HCT116 (cell line): ENCODE measurements at regions not wholly inside any gene's neighbourhood (a gene's known extent, or its start where the extent isn't known, plus 50 kb on each side); places are given as distances from the start of the nearest gene placed in this dataset.

Experiments
- ATAC-seq: fragments of 200-7000 bp; cut with Tn5 transposase; 2 replicates; pipeline ENCODE4 v1.9.1; 2020; ENCODE audit warnings: mild to moderate bottlenecking, moderate library complexity
- BruUV-seq: library from RNA; stranded (reverse); fragments of 400-500 nt; replicated peaks from 2 replicates; lab custom pipeline; 2021; lab: Mats Ljungman, UMichigan
- CTCF ChIA-PET: fragments of 300-600 bp; sonication (Branson Sonifier 250); formaldehyde crosslinking; loops from one replicate; lab custom pipeline; 2021; ENCODE audit warnings: antibody characterized with exemption; lab: Charles Lee
- POLR2A ChIA-PET: fragments of 300-600, 350-600 bp; sonication (Branson Sonifier 250); formaldehyde crosslinking; loops from one replicate; lab custom pipeline; 2021; ENCODE audit warnings: antibody characterized with exemption; lab: Charles Lee
- RAD21 ChIA-PET, 2 experiments: fragments of 300-600 bp; sonication (Branson Sonifier 250); formaldehyde crosslinking; loops; one replicate each; lab custom pipeline; 2023; ENCODE audit warnings: low total read pairs in 2 of 2; ENCODE audit not compliant: uncharacterized antibody in 2 of 2, unreplicated experiment in 2 of 2, low non-redundant PET in 1 of 2; lab: Charles Lee
- DNase-seq: peaks from one replicate; pipeline ENCODE4 v3.0.0-alpha.2; 2010; ENCODE audit warnings: low read depth, low spot score
- H2AFZ ChIP-seq: fragments of 200-600 bp; shearing (Covaris generic), sonication (generic); 2 replicates; pipeline ENCODE4 v1.6.1; 2017; ENCODE audit warnings: low read depth, mixed run types, mixed read lengths, antibody characterized with exemption, low read length; ENCODE audit not compliant: poor library complexity, severe bottlenecking
- H3K27ac ChIP-seq: 2 replicates; pipeline ENCODE4 v1.5.1; 2012; ENCODE audit warnings: low read depth, low read length
- H3K27me3 ChIP-seq: fragments of 200-600 bp; sonication (generic); 2 replicates; pipeline ENCODE4 v1.6.1; 2016; ENCODE audit warnings: mixed run types, low read length, mixed read lengths; ENCODE audit not compliant: insufficient read depth
- H3K36me3 ChIP-seq, 2 experiments: fragments of 200-500 bp in 1 of 2; fragments of 200-600 bp in 1 of 2; sonication (Bioruptor generic) in 1 of 2; sonication (generic) in 1 of 2; 2 replicates each; pipeline versions ENCODE4 v1.5.1 to v1.6.1; 2014 to 2016; ENCODE audit warnings: low read length in 2 of 2, inconsistent platforms in 1 of 2, mixed read lengths in 1 of 2, mixed run types in 1 of 2; ENCODE audit not compliant: insufficient read depth in 2 of 2, control insufficient read depth in 1 of 2
- H3K4me1 ChIP-seq, 2 experiments: fragments of 200-600 bp in 1 of 2; sonication (generic) in 1 of 2; 2 replicates each; pipeline versions ENCODE4 v1.5.1 to v1.6.1; 2012 to 2017; ENCODE audit warnings: low read length in 2 of 2, inconsistent platforms in 1 of 2, mild to moderate bottlenecking in 1 of 2, mixed read lengths in 1 of 2, mixed run types in 1 of 2, moderate library complexity in 1 of 2; ENCODE audit not compliant: insufficient read depth in 2 of 2, control insufficient read depth in 1 of 2
- H3K4me2 ChIP-seq: fragments of 200-600 bp; sonication (generic); 2 replicates; pipeline ENCODE4 v1.6.1; 2017; ENCODE audit warnings: mixed run types, low read length, mixed read lengths
- H3K4me3 ChIP-seq, 2 experiments: fragments of 200-600 bp in 1 of 2; sonication (generic) in 1 of 2; replicated peaks in 1 of 2; 2 replicates each; pipeline ENCODE4 v1.5.1; 2011 to 2016; ENCODE audit warnings: low read length in 2 of 2, control low read depth in 1 of 2, low read depth in 1 of 2, mild to moderate bottlenecking in 1 of 2, mixed read lengths in 1 of 2, mixed run types in 1 of 2
- H3K79me2 ChIP-seq: fragments of 200-600 bp; sonication (generic); 2 replicates; pipeline ENCODE4 v1.6.1; 2017; ENCODE audit warnings: mild to moderate bottlenecking, mixed run types, low read length, moderate library complexity, mixed read lengths; ENCODE audit not compliant: insufficient read depth
- H3K9ac ChIP-seq: fragments of 200-600 bp; sonication (generic); 2 replicates; pipeline ENCODE4 v1.6.1; 2016; ENCODE audit warnings: low read length, mixed read lengths
- H3K9me2 ChIP-seq: fragments of 200-600 bp; sonication (generic), shearing (Covaris generic); 2 replicates; pipeline ENCODE4 v1.6.1; 2017; ENCODE audit warnings: mixed run types, mild to moderate bottlenecking, moderate library complexity; ENCODE audit not compliant: insufficient read depth
- H3K9me3 ChIP-seq, 2 experiments: fragments of 200-500 bp in 1 of 2; fragments of 200-600 bp in 1 of 2; sonication (Bioruptor generic) in 1 of 2; sonication (generic) in 1 of 2; 2 replicates each; pipeline ENCODE4 v1.6.1; 2014 to 2017; ENCODE audit warnings: low read length in 2 of 2, mixed read lengths in 2 of 2, inconsistent platforms in 1 of 2, low read depth in 1 of 2, mild to moderate bottlenecking in 1 of 2, mixed run types in 1 of 2, moderate library complexity in 1 of 2; ENCODE audit not compliant: control insufficient read depth in 1 of 2, insufficient read depth in 1 of 2
- H4K20me1 ChIP-seq: fragments of 200-600 bp; sonication (generic), shearing (Covaris generic); 2 replicates; pipeline ENCODE4 v1.6.1; 2017; ENCODE audit warnings: mixed run types, mild to moderate bottlenecking, moderate library complexity; ENCODE audit not compliant: insufficient read depth
- ATF3 ChIP-seq: IDR thresholded peaks from 2 replicates; pipeline ENCODE4 v1.6.1; 2012
- CBX3 ChIP-seq: IDR thresholded peaks from 2 replicates; pipeline ENCODE4 v1.6.1; 2012; ENCODE audit warnings: low read depth
- CEBPB ChIP-seq: IDR thresholded peaks from 2 replicates; pipeline ENCODE4 v1.6.1; 2012; ENCODE audit warnings: low read depth
- EGR1 ChIP-seq: IDR thresholded peaks from 2 replicates; pipeline ENCODE4 v1.6.1; 2012; ENCODE audit warnings: low read depth
- ELF1 ChIP-seq: IDR thresholded peaks from 2 replicates; pipeline ENCODE4 v1.6.1; 2012; ENCODE audit warnings: low read depth, borderline replicate concordance
- EZH2 ChIP-seq: fragments of 200-600 bp; sonication (generic); IDR thresholded peaks from 2 replicates; pipeline ENCODE4 v1.6.1; 2017; ENCODE audit warnings: antibody characterized with exemption, mixed run types
- EZH2phosphoT487 ChIP-seq: fragments of 200-600 bp; IDR thresholded peaks from 2 replicates; pipeline ENCODE4 v1.6.1; 2018; ENCODE audit warnings: antibody characterized with exemption, borderline replicate concordance
- FOSL1 ChIP-seq: IDR thresholded peaks from 2 replicates; pipeline ENCODE4 v1.6.1; 2012; ENCODE audit warnings: low read depth
- POLR2A ChIP-seq: IDR thresholded peaks from 2 replicates; pipeline ENCODE4 v1.7.0; 2011; ENCODE audit warnings: borderline replicate concordance; ENCODE audit not compliant: insufficient read depth, insufficient read length; ENCODE audit errors: extremely low read depth
- POLR2AphosphoS5 ChIP-seq: IDR thresholded peaks from 2 replicates; pipeline ENCODE4 v1.6.1; 2011; ENCODE audit warnings: mild to moderate bottlenecking, low read depth, low read length, moderate library complexity
- RAD21 ChIP-seq: IDR thresholded peaks from 2 replicates; pipeline ENCODE4 v1.6.1; 2012; ENCODE audit warnings: low read depth, mild to moderate bottlenecking
- SP1 ChIP-seq: IDR thresholded peaks from 2 replicates; pipeline ENCODE4 v1.6.1; 2012; ENCODE audit warnings: low read depth
- TCF7L2 ChIP-seq: IDR thresholded peaks from 2 replicates; pipeline ENCODE4 v1.7.0; 2011; ENCODE audit warnings: borderline replicate concordance, inconsistent platforms; ENCODE audit not compliant: insufficient read depth, insufficient read length; ENCODE audit errors: extremely low read depth
- ZFX ChIP-seq: fragments of 450-650 bp; IDR thresholded peaks from 2 replicates; pipeline ENCODE4 v1.6.1; 2017
- ZNF274 ChIP-seq: fragments of 200-500 bp; sonication (Bioruptor generic); IDR thresholded peaks from 2 replicates; pipeline ENCODE4 v1.6.1; 2014; ENCODE audit warnings: mild to moderate bottlenecking, low read depth, low read length, inconsistent platforms
- intact Hi-C: fragments of 100-400 bp; cut with micrococcal nuclease; formaldehyde crosslinking; loops from 2 replicates; pipeline ENCODE4 v1.10.0; 2022

DNA sequence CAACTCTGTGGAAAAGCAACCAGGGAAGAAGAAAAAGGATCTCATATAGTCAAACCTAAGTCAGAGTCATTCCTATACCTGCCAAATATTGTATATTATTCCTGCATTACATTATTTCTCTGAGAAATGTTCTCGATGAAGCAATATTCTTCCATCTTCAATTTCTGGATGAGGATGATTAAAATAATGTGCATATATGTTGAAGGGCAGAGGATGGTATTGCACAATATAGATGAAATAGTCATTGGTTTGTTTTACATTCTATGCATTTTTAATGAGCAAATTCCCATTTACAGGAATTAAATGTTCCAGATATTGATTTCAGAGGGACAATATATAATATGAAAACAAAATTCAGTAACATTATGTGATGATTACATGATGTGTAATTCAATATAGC lies 545.2 kb downstream of the STK39 start:
- Histone ChIP-seq H3K27ac (no peak overlapping the region), H2AFZ (no peak overlapping the region), H3K79me2 (no peaks in the 10 kb centered on the region), H3K4me3 (no peak overlapping the region), H3K27me3 (peaks cover 28% of the 10 kb centered on the region; the same call in 1 of the 2 replicates), H4K20me1 (no peaks in the 10 kb centered on the region; the same call in 1 of the 2 replicates), H3K36me3 (no peaks in the 10 kb centered on the region), H3K4me1 (no peaks in the 10 kb centered on the region), H3K4me2 (no peak overlapping the region), H3K9ac (no peak overlapping the region), H3K9me2 (no peaks in the 10 kb centered on the region), H3K9me3 (no peaks in the 10 kb centered on the region)
- ATAC-seq (no peak), DNase-seq (no peak)
- CTCF ChIA-PET: no interaction called here
- RAD21 ChIA-PET: no interaction called here
- intact Hi-C loops: no loop called here
- BruUV-seq: no TSS peak
- POLR2A ChIA-PET: no interaction called here
- TF ChIP-seq ZFX (no peak), ZNF274 (no peak), RAD21 (no peak), POLR2A (no peak), ELF1 (no peak)

- DNase-seq (no peak), ATAC-seq (no peak)
- TF ChIP-seq ZNF274: no peak
- no peak for TF ChIP-seq SP1
- TF ChIP-seq POLR2AphosphoS5: no peak
- TF ChIP-seq ATF3: no peak
- TF ChIP-seq FOSL1: no peak
- TF ChIP-seq CEBPB: no peak
- TF ChIP-seq EZH2: no peak
- no peak for TF ChIP-seq ELF1
- TF ChIP-seq CBX3: no peak
- no peak for TF ChIP-seq EZH2phosphoT487
- TF ChIP-seq TCF7L2: no peak
- TF ChIP-seq RAD21: no peak
- no peak for TF ChIP-seq EGR1
- intact Hi-C loops: no loop called here
- H2AFZ ChIP-seq: no peak overlapping the region
- H3K9me2 ChIP-seq: no peaks in the 10 kb centered on the region
- POLR2A ChIA-PET: no interaction called here
- no peak overlapping the region for H3K4me3 ChIP-seq
- BruUV-seq: no TSS peak
- H3K9ac ChIP-seq: no peak overlapping the region
- CTCF ChIA-PET: no interaction called here
- no peaks in the 10 kb centered on the region for H3K36me3 ChIP-seq
- H4K20me1 ChIP-seq: no peaks in the 10 kb centered on the region; the same call in 1 of the 2 replicates
- H3K9me3 ChIP-seq: no peaks in the 10 kb centered on the region
- RAD21 ChIA-PET: no interaction called here
- no peaks in the 10 kb centered on the region for H3K79me2 ChIP-seq
- H3K27me3 ChIP-seq: peaks cover 22% of the 10 kb centered on the region; the same call in 1 of the 2 replicates
- H3K4me1 ChIP-seq: no peaks in the 10 kb centered on the region
- no peak overlapping the region for H3K27ac ChIP-seq
- no peak overlapping the region for H3K4me2 ChIP-seq
Observed at GRCh38 chr2:167701651-167702050, 545.7 kb downstream of the STK39 start.
